Cardiac muscle cell (in vitro differentiated cells and primary cell): ENCODE measurements at regions not wholly inside any gene's neighbourhood (a gene's known extent, or its start where the extent isn't known, plus 50 kb on each side); places are given as distances from the start of the nearest gene placed in this dataset.

ENCODE experiments used
- DNase-seq, 2 donors: peaks; one replicate each; pipeline versions ENCODE4 v3.0.0 to v3.0.0-alpha.2; 2010 to 2017; ENCODE audit warnings: low read depth in 1 of 2, low spot score in 1 of 2
- H3K27ac ChIP-seq: fragments of 200-600 bp; sonication (generic); 2 replicates; pipeline ENCODE4 v1.5.1; 2016
- H3K27me3 ChIP-seq: fragments of 200-600 bp; sonication (generic); 2 replicates; pipeline ENCODE4 v1.6.0; 2016; ENCODE audit warnings: control low read depth
- H3K36me3 ChIP-seq: fragments of 200-600 bp; sonication (generic); 2 replicates; pipeline ENCODE4 v1.5.1; 2016; ENCODE audit warnings: control low read depth
- H3K4me1 ChIP-seq: fragments of 200-600 bp; sonication (generic); 2 replicates; pipeline ENCODE4 v1.8.1; 2017; ENCODE audit warnings: low read depth, mild to moderate bottlenecking, mixed run types
- H3K4me3 ChIP-seq: fragments of 200-600 bp; sonication (generic); 2 replicates; pipeline ENCODE4 v1.5.1; 2016; ENCODE audit warnings: mild to moderate bottlenecking
- H3K9me3 ChIP-seq: fragments of 200-600 bp; sonication (generic); 2 replicates; pipeline ENCODE4 v1.5.1; 2017; ENCODE audit warnings: low read depth, mild to moderate bottlenecking, control low read depth
- TF ChIP-seq, protein P1 (sequence below): IDR thresholded peaks from 2 replicates; pipeline ENCODE4 v1.5.1; 2012; ENCODE audit warnings: low read depth, mild to moderate bottlenecking, low read length

GRCh38 chr13:27673911-27674310 is 52.2 kb downstream of the POLR1D start:
- TF ChIP-seq, protein P1, sequence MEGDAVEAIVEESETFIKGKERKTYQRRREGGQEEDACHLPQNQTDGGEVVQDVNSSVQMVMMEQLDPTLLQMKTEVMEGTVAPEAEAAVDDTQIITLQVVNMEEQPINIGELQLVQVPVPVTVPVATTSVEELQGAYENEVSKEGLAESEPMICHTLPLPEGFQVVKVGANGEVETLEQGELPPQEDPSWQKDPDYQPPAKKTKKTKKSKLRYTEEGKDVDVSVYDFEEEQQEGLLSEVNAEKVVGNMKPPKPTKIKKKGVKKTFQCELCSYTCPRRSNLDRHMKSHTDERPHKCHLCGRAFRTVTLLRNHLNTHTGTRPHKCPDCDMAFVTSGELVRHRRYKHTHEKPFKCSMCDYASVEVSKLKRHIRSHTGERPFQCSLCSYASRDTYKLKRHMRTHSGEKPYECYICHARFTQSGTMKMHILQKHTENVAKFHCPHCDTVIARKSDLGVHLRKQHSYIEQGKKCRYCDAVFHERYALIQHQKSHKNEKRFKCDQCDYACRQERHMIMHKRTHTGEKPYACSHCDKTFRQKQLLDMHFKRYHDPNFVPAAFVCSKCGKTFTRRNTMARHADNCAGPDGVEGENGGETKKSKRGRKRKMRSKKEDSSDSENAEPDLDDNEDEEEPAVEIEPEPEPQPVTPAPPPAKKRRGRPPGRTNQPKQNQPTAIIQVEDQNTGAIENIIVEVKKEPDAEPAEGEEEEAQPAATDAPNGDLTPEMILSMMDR, result no peak
- no peak for DNase-seq

GRCh38 chr13:27678306-27679040 is 56.8 kb downstream of the POLR1D start:
- no peak overlapping the region for H3K4me3 ChIP-seq
- DNase-seq, result no peak
- TF ChIP-seq, protein P1, result no peak

More at GRCh38 chr13:27673911-27674310, 52.2 kb downstream of the POLR1D start:
- no peaks in the 10 kb centered on the region for H3K4me1 ChIP-seq
- no peaks in the 10 kb centered on the region for H3K36me3 ChIP-seq
- no peak overlapping the region for H3K4me3 ChIP-seq
- H3K27me3 ChIP-seq, result no peaks in the 10 kb centered on the region
- no peaks in the 10 kb centered on the region for H3K9me3 ChIP-seq
- H3K27ac ChIP-seq, result no peak overlapping the region

DNA sequence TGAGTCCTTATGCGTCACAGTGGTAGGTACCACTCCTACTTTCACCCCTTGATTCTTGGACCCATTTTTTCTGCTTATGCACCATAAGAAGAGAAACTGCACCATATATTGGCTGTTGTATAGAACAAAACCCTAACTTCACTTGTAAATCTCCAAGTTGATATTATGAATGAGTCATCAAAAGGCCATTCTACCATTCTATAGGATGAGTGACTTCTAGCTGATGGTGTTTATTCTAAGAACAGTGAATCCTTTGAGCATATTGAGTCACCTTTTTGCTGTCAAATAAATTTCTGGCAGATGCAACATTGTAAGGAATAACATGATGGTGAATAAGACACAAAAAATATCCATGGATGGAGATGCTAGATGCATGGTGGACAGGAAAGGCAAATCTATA is 57.7 kb downstream of the POLR1D start:
- Histone ChIP-seq H3K4me3 (no peak overlapping the region), H3K4me1 (no peaks in the 10 kb centered on the region), H3K27ac (no peak overlapping the region), H3K36me3 (no peaks in the 10 kb centered on the region), H3K27me3 (peaks cover 16% of the 10 kb centered on the region), H3K9me3 (no peaks in the 10 kb centered on the region)
- no peak for DNase-seq
- TF ChIP-seq, protein P1, result no peak

More at GRCh38 chr13:27678306-27679040, 56.8 kb downstream of the POLR1D start:
- Histone ChIP-seq H3K27ac (no peak overlapping the region), H3K27me3 (peaks cover 14% of the 10 kb centered on the region), H3K36me3 (no peaks in the 10 kb centered on the region), H3K4me1 (no peaks in the 10 kb centered on the region), H3K9me3 (no peaks in the 10 kb centered on the region)

GRCh38 chr13:27679896-27680295 is 58.2 kb downstream of the POLR1D start:
- H3K9me3 ChIP-seq, result no peaks in the 10 kb centered on the region
- TF ChIP-seq, protein P1, result no peak
- no peak for DNase-seq

GRCh38 chr13:27680465-27680864 is 58.8 kb downstream of the POLR1D start:
- TF ChIP-seq, protein P1, result no peak
- no peak overlapping the region for H3K4me3 ChIP-seq
- no peaks in the 10 kb centered on the region for H3K4me1 ChIP-seq
- no peak for DNase-seq
- no peak overlapping the region for H3K27ac ChIP-seq
- no peaks in the 10 kb centered on the region for H3K36me3 ChIP-seq
- no peaks in the 10 kb centered on the region for H3K9me3 ChIP-seq
- H3K27me3 ChIP-seq, result peaks cover 16% of the 10 kb centered on the region

More at GRCh38 chr13:27679896-27680295, 58.2 kb downstream of the POLR1D start:
- Histone ChIP-seq H3K4me3 (no peak overlapping the region), H3K27ac (no peak overlapping the region), H3K27me3 (peaks cover 16% of the 10 kb centered on the region), H3K4me1 (no peaks in the 10 kb centered on the region), H3K36me3 (no peaks in the 10 kb centered on the region)
